Stimulated activated CD4-positive, alpha-beta T cell treated with anti-CD3 and anti-CD28 coated beads, Interleukin-4, amount 100 ng/mL, for 48 hours (primary cell): ENCODE measurements at regions not wholly inside any gene's neighbourhood (a gene's known extent, or its start where the extent isn't known, plus 50 kb on each side); places are given as distances from the start of the nearest gene placed in this dataset.
"Not testable (repeated sequence)": the region's sequence is repeated elsewhere in the genome, so short reads cannot be mapped to it uniquely, and the experiment has no call there.

Experiments used
- DNase-seq, 2 donors: peaks; one replicate each; pipeline ENCODE4 v3.0.0-alpha.2; 2020; ENCODE audit warnings: low read depth in 2 of 2

GRCh38 chr12:34223640-34224039 is 201.3 kb downstream of the ALG10 start:
- no peak for DNase-seq

- DNase-seq = not testable (repeated sequence)
Measured at GRCh38 chr12:34226044-34226443, 203.7 kb downstream of the ALG10 start.

- DNase-seq = not testable (repeated sequence)
Measured at GRCh38 chr12:34228046-34228445, 205.8 kb downstream of the ALG10 start.

GRCh38 chr12:34229033-34229432 is 206.7 kb downstream of the ALG10 start:
- DNase-seq = not testable (repeated sequence)

- no peak for DNase-seq
Measured at GRCh38 chr12:34233618-34234017, 211.3 kb downstream of the ALG10 start.

GRCh38 chr12:34236073-34236472 is 213.8 kb downstream of the ALG10 start:
- DNase-seq = no peak

GRCh38 chr12:34244608-34245007 is 222.3 kb downstream of the ALG10 start:
- no peak for DNase-seq

- no peak for DNase-seq
Measured at GRCh38 chr12:34249271-34249670, 227.0 kb downstream of the ALG10 start.

GRCh38 chr12:34251879-34252278 is 229.6 kb downstream of the ALG10 start:
- DNase-seq = not testable (repeated sequence)

GRCh38 chr12:34253674-34254073 is 231.4 kb downstream of the ALG10 start:
- DNase-seq = no peak

GRCh38 chr12:34257093-34257492 is 234.8 kb downstream of the ALG10 start:
- no peak for DNase-seq

GRCh38 chr12:34262140-34262539 is 239.8 kb downstream of the ALG10 start:
- not testable (repeated sequence) for DNase-seq

- no peak for DNase-seq
Measured at GRCh38 chr12:34264110-34264509, 241.8 kb downstream of the ALG10 start.

GRCh38 chr12:34273703-34274102 is 251.4 kb downstream of the ALG10 start:
- DNase-seq = not testable (repeated sequence)

GRCh38 chr12:34275129-34275528 is 252.8 kb downstream of the ALG10 start:
- no peak for DNase-seq

GRCh38 chr12:34286483-34286882 is 264.2 kb downstream of the ALG10 start:
- no peak for DNase-seq

GRCh38 chr12:34286934-34287333 is 264.6 kb downstream of the ALG10 start:
- DNase-seq = no peak

GRCh38 chr12:34287437-34287836 is 265.1 kb downstream of the ALG10 start:
- DNase-seq = no peak

GRCh38 chr12:34287986-34288962 is 266.0 kb downstream of the ALG10 start:
- DNase-seq = no peak

GRCh38 chr12:34288963-34289345 is 266.7 kb downstream of the ALG10 start:
- no peak for DNase-seq

- no peak for DNase-seq
Measured at GRCh38 chr12:34289431-34290380, 267.4 kb downstream of the ALG10 start.

GRCh38 chr12:34290381-34290995 is 268.2 kb downstream of the ALG10 start:
- DNase-seq = no peak
